GM19395 (cell line): ENCODE measurements at regions not wholly inside any gene's neighbourhood (a gene's known extent, or its start where the extent isn't known, plus 50 kb on each side); places are given as distances from the start of the nearest gene placed in this dataset.
"Not testable (repeated sequence)": the region's sequence is repeated elsewhere in the genome, so short reads cannot be mapped to it uniquely, and the experiment has no call there.

ENCODE experiments used
- ATAC-seq: cut with Tn5 transposase; IDR thresholded peaks from one replicate; pipeline ENCODE4 v1.9.1; 2021; ENCODE audit warnings: mild to moderate bottlenecking, moderate library complexity; ENCODE audit not compliant: unreplicated experiment

GRCh38 chr2:110394769-110395168 is 77.8 kb downstream of the LIMS4 start:
- ATAC-seq: not testable (repeated sequence)

GRCh38 chr2:110392366-110392765 is 80.2 kb downstream of the LIMS4 start:
- not testable (repeated sequence) for ATAC-seq

GRCh38 chr2:110391035-110391418 is 81.6 kb downstream of the LIMS4 start:
- not testable (repeated sequence) for ATAC-seq

- ATAC-seq: not testable (repeated sequence)
These were observed 82.1 kb downstream of the LIMS4 start for GRCh38 chr2:110390351-110391034.

GRCh38 chr2:110387044-110387443 is 85.6 kb downstream of the LIMS4 start:
- ATAC-seq: not testable (repeated sequence)

- not testable (repeated sequence) for ATAC-seq
These were observed 86.1 kb downstream of the LIMS4 start for GRCh38 chr2:110386546-110386945.

GRCh38 chr2:110384736-110385119 is 87.9 kb downstream of the LIMS4 start:
- not testable (repeated sequence) for ATAC-seq

GRCh38 chr2:110384109-110384735 is 88.4 kb downstream of the LIMS4 start:
- ATAC-seq: not testable (repeated sequence)

GRCh38 chr2:110383163-110384048 is 89.2 kb downstream of the LIMS4 start:
- not testable (repeated sequence) for ATAC-seq

- ATAC-seq: not testable (repeated sequence)
These were observed 99.1 kb downstream of the LIMS4 start for GRCh38 chr2:110373519-110373918.

GRCh38 chr2:110371633-110372032 is 101.0 kb downstream of the LIMS4 start:
- ATAC-seq: not testable (repeated sequence)

- not testable (repeated sequence) for ATAC-seq
These were observed 115.0 kb downstream of the LIMS4 start for GRCh38 chr2:110357616-110358015.

- ATAC-seq: not testable (repeated sequence)
These were observed 118.2 kb downstream of the LIMS4 start for GRCh38 chr2:110354294-110355018.

GRCh38 chr2:110350718-110351117 is 121.9 kb downstream of the LIMS4 start:
- ATAC-seq: not testable (repeated sequence)

- ATAC-seq: not testable (repeated sequence)
These were observed 123.7 kb downstream of the LIMS4 start for GRCh38 chr2:110348902-110349301.

- not testable (repeated sequence) for ATAC-seq
These were observed 128.1 kb downstream of the LIMS4 start for GRCh38 chr2:110344405-110345035.

- ATAC-seq: not testable (repeated sequence)
These were observed 129.7 kb upstream of the MTLN start for GRCh38 chr2:110342077-110342476.

- not testable (repeated sequence) for ATAC-seq
These were observed 126.8 kb upstream of the MTLN start for GRCh38 chr2:110339126-110339525.

- ATAC-seq: not testable (repeated sequence)
These were observed 126.1 kb upstream of the MTLN start for GRCh38 chr2:110338277-110339003.
